ENCODE measurements at regions not wholly inside any gene's neighbourhood (a gene's known extent, or its start where the extent isn't known, plus 50 kb on each side); places are given as distances from the start of the nearest gene placed in this dataset.
"Not testable (repeated sequence)": the region's sequence is repeated elsewhere in the genome, so short reads cannot be mapped to it uniquely, and the experiment has no call there.

- no peak for DNase-seq
Observed at GRCh38 chr16:77488652-77489051, 53.8 kb upstream of the ADAMTS18 start.

- DNase-seq: no peak
Observed at GRCh38 chr16:77491091-77491490, 56.3 kb upstream of the ADAMTS18 start.

GRCh38 chr16:77496934-77497333 is 62.1 kb upstream of the ADAMTS18 start:
- DNase-seq: no peak

GRCh38 chr16:77499373-77500285 is 64.8 kb upstream of the ADAMTS18 start:
- no peak for DNase-seq

- no peak for DNase-seq
Observed at GRCh38 chr16:77500286-77500598, 65.4 kb upstream of the ADAMTS18 start.

GRCh38 chr16:77500934-77501664 is 66.3 kb upstream of the ADAMTS18 start:
- DNase-seq: no peak

GRCh38 chr16:77502448-77502847 is 67.6 kb upstream of the ADAMTS18 start:
- no peak for DNase-seq

GRCh38 chr16:77506492-77506891 is 71.7 kb upstream of the ADAMTS18 start:
- not testable (repeated sequence) for DNase-seq

- no peak for DNase-seq
Observed at GRCh38 chr16:77509051-77509450, 74.2 kb upstream of the ADAMTS18 start.

GRCh38 chr16:77509796-77510195 is 75.0 kb upstream of the ADAMTS18 start:
- no peak for DNase-seq

GRCh38 chr16:77511053-77511452 is 76.2 kb upstream of the ADAMTS18 start:
- DNase-seq: no peak

- no peak for DNase-seq
Observed at GRCh38 chr16:77514500-77515220, 79.8 kb upstream of the ADAMTS18 start.

GRCh38 chr16:77525226-77525625 is 90.4 kb upstream of the ADAMTS18 start:
- not testable (repeated sequence) for DNase-seq

- DNase-seq: no peak
Observed at GRCh38 chr16:77531752-77532151, 96.9 kb upstream of the ADAMTS18 start.

GRCh38 chr16:77536809-77537208 is 102.0 kb upstream of the ADAMTS18 start:
- no peak for DNase-seq

- DNase-seq: no peak
Observed at GRCh38 chr16:77539421-77540034, 104.7 kb upstream of the ADAMTS18 start.

- no peak for DNase-seq
Observed at GRCh38 chr16:77540646-77541045, 105.8 kb upstream of the ADAMTS18 start.

GRCh38 chr16:77541165-77541564 is 106.3 kb upstream of the ADAMTS18 start:
- DNase-seq: no peak

- no peak for DNase-seq
Observed at GRCh38 chr16:77548151-77548550, 113.3 kb upstream of the ADAMTS18 start.

- DNase-seq: no peak
Observed at GRCh38 chr16:77548766-77549165, 113.9 kb upstream of the ADAMTS18 start.

- DNase-seq: no peak
Observed at GRCh38 chr16:77549876-77550275, 115.0 kb upstream of the ADAMTS18 start.

- DNase-seq: no peak
Observed at GRCh38 chr16:77551357-77551756, 116.5 kb upstream of the ADAMTS18 start.

Data from amygdala (tissue), 56 donors.